Natural killer cell (primary cell): ENCODE measurements at regions not wholly inside any gene's neighbourhood (a gene's known extent, or its start where the extent isn't known, plus 50 kb on each side); places are given as distances from the start of the nearest gene placed in this dataset.

Experiments
- ATAC-seq, 3 donors: fragments of 150-1000 bp in 2 of 3; fragments of 200-7000 bp in 1 of 3; cut with Tn5 transposase; 1 replicate in 1 of 3; 2 replicates in 2 of 3; pipeline ENCODE4 v1.10.0; 2021; ENCODE audit warnings: mild to moderate bottlenecking in 2 of 3, moderate library complexity in 2 of 3
- DNase-seq, 2 donors: peaks; one replicate each; pipeline versions ENCODE4 v3.0.0 to v3.0.0-alpha.2; 2013 to 2021; ENCODE audit warnings: mixed read lengths in 1 of 2
- H3K27ac ChIP-seq: one replicate; pipeline ENCODE4 v1.5.1; 2013; ENCODE audit warnings: mild to moderate bottlenecking, low read length
- H3K27me3 ChIP-seq: one replicate; pipeline ENCODE4 v1.6.1; 2013; ENCODE audit warnings: low read length; ENCODE audit not compliant: control insufficient read depth, insufficient read depth
- H3K36me3 ChIP-seq: one replicate; pipeline ENCODE4 v1.6.1; 2013; ENCODE audit warnings: low read length; ENCODE audit not compliant: control insufficient read depth, insufficient read depth
- H3K4me1 ChIP-seq: one replicate; pipeline ENCODE4 v1.6.1; 2013; ENCODE audit warnings: low read length; ENCODE audit not compliant: control insufficient read depth, insufficient read depth
- H3K4me3 ChIP-seq: one replicate; pipeline ENCODE4 v1.5.1; 2013; ENCODE audit warnings: low read length
- H3K9me3 ChIP-seq: one replicate; pipeline ENCODE4 v1.6.1; 2013; ENCODE audit warnings: low read length; ENCODE audit not compliant: control insufficient read depth, insufficient read depth
- H3K27ac Mint-ChIP-seq, 2 donors: one replicate each; pipeline ENCODE4 v1.8.0; 2022; ENCODE audit warnings: mild to moderate bottlenecking in 2 of 2, mixed read lengths in 2 of 2, moderate library complexity in 1 of 2
- H3K27me3 Mint-ChIP-seq, 2 donors: one replicate each; pipeline ENCODE4 v1.8.0; 2022; ENCODE audit warnings: low read depth in 2 of 2, mixed read lengths in 2 of 2
- H3K36me3 Mint-ChIP-seq: one replicate; pipeline ENCODE4 v1.8.0; 2022; ENCODE audit warnings: mixed read lengths
- H3K4me1 Mint-ChIP-seq, 2 donors: one replicate each; pipeline ENCODE4 v1.8.0; 2022; ENCODE audit warnings: mixed read lengths in 2 of 2
- H3K4me3 Mint-ChIP-seq: one replicate; pipeline ENCODE4 v1.8.0; 2022; ENCODE audit warnings: mild to moderate bottlenecking, moderate library complexity, mixed read lengths
- H3K9me3 Mint-ChIP-seq, 2 donors: one replicate each; pipeline ENCODE4 v1.8.0; 2022; ENCODE audit warnings: mixed read lengths in 2 of 2
- CTCF ChIP-seq: fragments of 200-600 bp; IDR thresholded peaks from one replicate; pipeline ENCODE4 v1.8.0; 2022; ENCODE audit warnings: antibody characterized with exemption
- WGBS: methylation state at CpG from one replicate; pipeline ENCODE4 v1.1.7; 2013; ENCODE audit warnings: missing lambda C conversion rate; ENCODE audit not compliant: insufficient coverage; 5-methylcytosine and 5-hydroxymethylcytosine counted together
- intact Hi-C: fragments of 100-400 bp; cut with micrococcal nuclease; formaldehyde crosslinking; loops from one replicate; pipeline ENCODE4 v1.14.2; 2022

DNA sequence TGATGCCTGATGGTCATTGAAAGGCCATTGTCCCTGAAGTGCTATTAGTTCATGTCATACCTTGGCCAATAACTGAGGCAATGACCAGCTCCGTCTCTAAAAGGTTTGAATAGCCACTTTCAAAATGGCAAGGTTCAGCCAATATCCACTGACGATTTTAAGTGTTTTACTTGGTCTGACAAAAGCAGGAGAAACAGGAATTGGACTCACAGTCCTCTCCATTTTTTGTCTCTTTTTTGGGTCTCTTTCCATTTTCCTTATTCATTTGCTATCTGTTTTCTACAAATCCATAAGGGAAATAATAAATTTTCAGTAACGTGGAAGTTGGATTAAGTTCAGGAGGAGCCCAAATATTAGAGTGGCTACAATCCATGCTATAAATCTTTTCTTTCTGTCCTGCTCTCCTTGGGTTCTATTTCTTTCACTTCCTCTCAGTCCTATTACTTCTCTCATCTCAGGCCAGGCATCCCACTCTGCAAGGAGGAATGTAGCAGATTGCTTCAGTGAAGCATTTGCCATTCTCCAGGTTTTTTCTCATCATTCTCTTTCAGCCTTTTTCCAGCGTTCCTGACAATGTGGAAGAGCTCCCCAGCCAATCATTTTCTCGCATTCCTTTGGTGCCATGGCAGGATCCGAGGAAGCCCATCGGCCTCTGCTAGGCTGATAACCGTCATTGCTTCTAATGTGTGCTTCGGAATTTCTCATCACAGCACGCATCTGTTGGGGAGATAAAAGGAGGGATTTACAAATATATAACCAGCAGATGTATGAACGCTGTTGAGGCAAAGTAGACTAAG lies 414.5 kb downstream of the ADGRL2 start:
- no peaks in the 10 kb centered on the region for H3K36me3 Mint-ChIP-seq
- Histone ChIP-seq H3K4me3 (no peak overlapping the region), H3K36me3 (no peaks in the 10 kb centered on the region), H3K27me3 (no peaks in the 10 kb centered on the region), H3K27ac (no peak overlapping the region), H3K4me1 (no peaks in the 10 kb centered on the region), H3K9me3 (no peaks in the 10 kb centered on the region)
- no peak for DNase-seq
- no peak overlapping the region for H3K4me3 Mint-ChIP-seq
- H3K27me3 Mint-ChIP-seq, result no peaks in the 10 kb centered on the region
- no peaks in the 10 kb centered on the region for H3K4me1 Mint-ChIP-seq
- no peak for TF ChIP-seq CTCF
- peaks cover under 1 to 2% of the 10 kb centered on the region in 2 donors for H3K9me3 Mint-ChIP-seq
- ATAC-seq, result no peak
- 92% methylated on average over 10 of the region's 11 CpGs for WGBS
- no peak overlapping the region for H3K27ac Mint-ChIP-seq
- intact Hi-C loops, result no loop called here

- intact Hi-C loops, result loop anchor here (5.0 kb wide), 1 partner anchor 283 kb away; no protein-coding TSS in a partner anchor
- H3K36me3 Mint-ChIP-seq, result no peaks in the 10 kb centered on the region
- Histone ChIP-seq H3K36me3 (no peaks in the 10 kb centered on the region), H3K4me3 (no peak overlapping the region), H3K9me3 (no peaks in the 10 kb centered on the region), H3K4me1 (no peaks in the 10 kb centered on the region), H3K27me3 (no peaks in the 10 kb centered on the region), H3K27ac (no peak overlapping the region)
- H3K9me3 Mint-ChIP-seq, result peaks cover 0 to 2% of the 10 kb centered on the region in 2 donors
- no peaks in the 10 kb centered on the region for H3K27me3 Mint-ChIP-seq
- ATAC-seq (no peak), DNase-seq (no peak)
- no peak overlapping the region for H3K27ac Mint-ChIP-seq
- no peak overlapping the region for H3K4me3 Mint-ChIP-seq
- no peak for TF ChIP-seq CTCF
- no peaks in the 10 kb centered on the region for H3K4me1 Mint-ChIP-seq
Measured at GRCh38 chr1:82214606-82215005, 413.9 kb downstream of the ADGRL2 start.

DNA sequence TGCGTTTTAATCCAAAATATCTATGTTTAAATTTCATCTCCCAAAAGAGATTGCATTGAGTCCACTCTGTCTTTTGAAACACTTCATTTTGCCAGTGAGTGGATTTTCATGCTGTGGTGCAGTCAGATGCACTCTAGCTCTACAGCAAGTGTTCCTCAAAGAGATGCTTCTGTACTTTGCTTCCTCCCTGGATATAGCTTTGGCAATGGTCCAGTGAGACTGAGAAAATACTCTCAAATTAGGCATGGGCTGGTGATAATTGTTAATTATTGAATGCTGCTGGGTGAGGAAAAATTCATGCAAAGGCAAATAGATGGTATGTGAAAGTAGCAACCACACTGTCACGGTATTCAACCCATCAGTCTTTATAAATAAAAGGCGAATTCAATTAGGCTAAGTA lies 396.9 kb downstream of the ADGRL2 start:
- TF ChIP-seq CTCF, result no peak
- no peak overlapping the region for H3K4me3 ChIP-seq
- H3K4me1 ChIP-seq, result no peaks in the 10 kb centered on the region
- H3K27me3 Mint-ChIP-seq, result no peaks in the 10 kb centered on the region
- no peak overlapping the region for H3K27ac ChIP-seq
- DNase-seq (no peak), ATAC-seq (no peak)
- no peak overlapping the region for H3K27ac Mint-ChIP-seq
- 100% methylated on average over 1 of the region's 3 CpGs for WGBS
- H3K4me1 Mint-ChIP-seq, result no peaks in the 10 kb centered on the region
- H3K9me3 ChIP-seq, result no peaks in the 10 kb centered on the region
- peaks cover 0 to 3% of the 10 kb centered on the region in 2 donors for H3K9me3 Mint-ChIP-seq
- H3K36me3 Mint-ChIP-seq, result no peaks in the 10 kb centered on the region
- intact Hi-C loops, result no loop called here
- H3K36me3 ChIP-seq, result no peaks in the 10 kb centered on the region
- H3K4me3 Mint-ChIP-seq, result no peak overlapping the region
- no peaks in the 10 kb centered on the region for H3K27me3 ChIP-seq

- Mint-ChIP-seq H3K4me3 (no peak overlapping the region), H3K27me3 (no peaks in the 10 kb centered on the region), H3K27ac (no peak overlapping the region), H3K9me3 (peaks cover 0 to 2% of the 10 kb centered on the region in 2 donors), H3K36me3 (no peaks in the 10 kb centered on the region), H3K4me1 (no peaks in the 10 kb centered on the region)
- intact Hi-C loops, result no loop called here
- H3K27me3 ChIP-seq, result no peaks in the 10 kb centered on the region
- DNase-seq (no peak), ATAC-seq (no peak)
- no peak overlapping the region for H3K4me3 ChIP-seq
- H3K9me3 ChIP-seq, result no peaks in the 10 kb centered on the region
- H3K27ac ChIP-seq, result no peak overlapping the region
- no peaks in the 10 kb centered on the region for H3K4me1 ChIP-seq
- WGBS, result 99% methylated on average over 3 of the region's 3 CpGs
- no peaks in the 10 kb centered on the region for H3K36me3 ChIP-seq
- no peak for TF ChIP-seq CTCF
Measured at GRCh38 chr1:82195245-82195644, 394.5 kb downstream of the ADGRL2 start.
